ENCODE measurements at regions not wholly inside any gene's neighbourhood (a gene's known extent, or its start where the extent isn't known, plus 50 kb on each side); places are given as distances from the start of the nearest gene placed in this dataset.

DNA sequence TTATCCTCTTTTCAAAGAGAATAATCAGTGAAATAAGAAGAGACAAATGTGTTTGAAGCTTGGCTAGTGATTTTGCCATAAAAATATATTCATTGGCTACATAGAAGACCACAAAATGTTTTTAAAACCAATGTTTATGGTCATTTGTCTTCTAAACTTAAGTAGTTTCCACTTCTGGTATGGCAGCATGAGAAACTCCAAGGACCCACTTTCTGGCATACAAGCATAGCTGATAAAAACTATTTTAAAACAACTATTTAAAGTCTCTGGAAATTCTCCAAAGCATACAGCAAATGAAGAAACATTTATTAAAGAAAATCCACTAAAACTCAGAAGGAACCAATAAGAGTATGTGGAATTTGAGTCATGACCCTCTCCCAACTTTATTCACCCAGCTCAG, 89.2 kb upstream of the TOMM7 start:
- DNase-seq (ENCODE audit: low spot score) = no peak

- no peak for DNase-seq (ENCODE audit: low spot score)
These were observed 87.3 kb upstream of the TOMM7 start for GRCh38 chr7:22909917-22910316.

DNA sequence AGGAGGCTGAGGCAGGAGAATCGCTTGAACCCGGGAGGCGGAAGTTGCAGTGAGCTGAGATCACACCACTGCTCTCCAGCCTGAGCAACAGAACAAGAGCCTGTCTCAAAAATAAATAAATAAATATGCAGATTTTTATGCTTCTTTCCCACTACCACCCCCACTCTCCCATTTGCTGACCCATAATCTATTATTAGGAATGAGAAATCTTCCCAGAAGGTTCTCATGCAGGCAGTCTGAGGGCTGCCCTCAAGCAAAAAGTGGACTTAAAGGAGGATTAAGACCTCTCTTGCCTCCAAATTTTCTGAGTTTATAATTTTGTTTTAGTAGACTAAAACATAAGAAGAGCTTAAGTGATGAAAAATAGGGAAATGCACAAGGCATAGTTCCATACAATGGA, 85.2 kb upstream of the TOMM7 start:
- no peak for DNase-seq (ENCODE audit: low spot score)

DNA sequence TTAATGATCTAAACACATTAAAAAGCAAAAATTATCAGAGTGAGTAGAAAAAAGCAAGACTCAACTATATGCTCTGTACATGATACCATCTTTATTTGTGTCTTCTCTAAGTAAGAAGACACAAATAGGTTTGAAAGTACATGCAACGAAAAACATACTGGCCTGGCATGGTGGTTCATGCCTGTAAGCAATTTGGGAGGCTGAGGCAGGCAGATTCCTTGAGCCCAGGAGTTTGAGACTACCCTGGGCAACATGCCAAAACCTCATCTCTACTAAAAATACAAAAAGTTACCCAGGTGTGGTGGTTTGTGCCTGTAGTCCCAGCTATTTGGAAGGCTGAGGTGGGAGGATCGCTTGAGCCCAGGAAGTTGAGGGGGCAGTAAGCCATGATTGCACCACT, 78.1 kb upstream of the TOMM7 start:
- no peak for DNase-seq (ENCODE audit: low spot score)

DNA sequence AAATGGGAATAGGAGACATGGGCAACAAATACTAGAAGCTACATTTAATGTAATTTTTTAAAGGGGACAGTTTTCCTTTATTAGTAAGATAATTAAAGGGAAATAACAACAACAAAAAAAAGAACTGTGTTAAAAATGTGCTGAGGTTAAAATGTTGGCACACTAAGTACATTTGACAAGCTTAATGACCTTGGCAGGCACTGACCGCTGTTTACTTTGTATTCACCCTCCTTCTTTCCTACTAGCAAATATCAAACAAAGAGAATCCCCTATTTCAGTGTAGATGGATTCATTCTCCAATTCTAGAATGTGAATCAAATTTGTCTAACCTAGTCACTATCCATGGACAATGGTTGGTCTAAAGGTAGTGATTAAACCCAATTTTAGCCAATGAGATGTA, 77.5 kb upstream of the TOMM7 start:
- no peak for DNase-seq (ENCODE audit: low spot score)

- no peak for DNase-seq (ENCODE audit: low spot score)
These were observed 74.3 kb upstream of the TOMM7 start for GRCh38 chr7:22896917-22897316.

DNA sequence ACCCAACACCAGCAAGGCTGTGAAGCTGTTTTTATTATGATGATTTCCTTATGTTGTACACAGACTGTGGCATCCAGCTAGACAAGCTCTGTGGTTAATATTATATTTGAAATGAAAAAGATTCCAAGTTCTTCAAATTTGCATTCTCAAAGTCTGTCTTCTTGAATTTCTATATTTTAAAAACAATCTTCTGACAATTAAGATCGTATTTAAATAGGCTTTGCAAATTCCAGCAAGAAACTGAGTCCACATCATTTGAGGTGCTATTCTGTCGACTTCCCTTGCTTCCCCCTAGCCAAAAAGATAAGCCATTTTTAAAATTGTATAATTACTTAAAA, 73.1 kb upstream of the TOMM7 start:
- DNase-seq (ENCODE audit: low spot score) = no peak

GRCh38 chr7:22895140-22895827, 72.6 kb upstream of the TOMM7 start:
- no peak for DNase-seq (ENCODE audit: low spot score)

- no peak for DNase-seq (ENCODE audit: low spot score)
These were observed 71.9 kb upstream of the TOMM7 start for GRCh38 chr7:22894546-22894945.

DNA sequence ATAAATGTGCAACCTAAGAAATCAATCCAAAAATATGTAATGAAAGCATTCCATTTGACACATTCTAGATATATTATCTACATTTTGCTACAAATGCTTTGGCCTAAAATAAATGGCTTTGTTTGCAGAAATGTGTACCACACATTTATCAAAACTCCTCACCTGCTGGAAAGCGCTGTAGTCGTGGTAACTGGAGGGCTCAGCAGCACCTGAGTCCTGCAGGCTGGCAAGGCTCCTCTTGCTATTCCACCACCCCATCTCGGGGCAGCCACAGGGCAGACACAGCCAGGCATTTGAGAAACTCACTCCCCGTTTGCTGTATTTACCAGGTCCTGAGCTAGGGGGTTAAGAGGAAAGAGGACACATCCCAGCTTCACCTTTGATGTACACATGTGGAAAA, 68.1 kb upstream of the TOMM7 start:
- no peak for DNase-seq (ENCODE audit: low spot score)

DNA sequence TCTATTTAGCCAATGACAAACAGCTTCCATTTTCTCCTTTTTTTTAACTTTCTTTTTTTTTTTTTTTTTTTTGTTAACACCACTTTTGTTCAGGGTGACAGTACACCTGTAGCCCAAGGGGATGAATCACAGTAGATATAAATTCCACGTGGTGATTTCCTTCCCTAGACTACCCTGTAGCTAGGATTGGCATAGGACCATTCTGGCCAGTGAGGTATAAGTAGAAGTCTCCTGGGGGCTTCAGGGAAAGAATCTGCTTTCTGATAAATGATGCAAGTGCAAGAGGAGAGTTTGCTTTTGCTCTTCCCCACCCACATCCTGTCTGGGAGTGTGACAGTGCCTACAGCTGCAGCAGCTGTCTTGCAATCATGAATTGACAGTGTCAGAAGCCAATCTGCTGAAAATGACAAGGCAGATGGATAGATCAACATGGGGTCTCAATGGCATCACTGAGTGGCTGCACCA, 63.2 kb upstream of the TOMM7 start:
- no peak for DNase-seq (ENCODE audit: low spot score)

- DNase-seq (ENCODE audit: low spot score) = no peak
These were observed 62.5 kb upstream of the TOMM7 start for GRCh38 chr7:22884911-22885788.

- DNase-seq (ENCODE audit: low spot score) = no peak
These were observed 59.5 kb upstream of the TOMM7 start for GRCh38 chr7:22882106-22882505.

GRCh38 chr7:22879709-22880306, 57.2 kb upstream of the TOMM7 start:
- no peak for DNase-seq (ENCODE audit: low spot score)

GRCh38 chr7:22879280-22879679, 56.6 kb upstream of the TOMM7 start:
- DNase-seq (ENCODE audit: low spot score) = no peak

GRCh38 chr7:22876986-22877729, 54.5 kb upstream of the TOMM7 start:
- no peak for DNase-seq (ENCODE audit: low spot score)

- no peak for DNase-seq (ENCODE audit: low spot score)
These were observed 52.8 kb upstream of the TOMM7 start for GRCh38 chr7:22875470-22875869.

- DNase-seq (ENCODE audit: low spot score) = no peak
These were observed 52.3 kb upstream of the TOMM7 start for GRCh38 chr7:22874904-22875303.
